GM19468 (cell line): ENCODE measurements at regions not wholly inside any gene's neighbourhood (a gene's known extent, or its start where the extent isn't known, plus 50 kb on each side); places are given as distances from the start of the nearest gene placed in this dataset.

Experiments used
- ATAC-seq: cut with Tn5 transposase; IDR thresholded peaks from one replicate; pipeline ENCODE4 v1.9.1; 2021; ENCODE audit warnings: mild to moderate bottlenecking, moderate library complexity, moderate number of reproducible peaks; ENCODE audit not compliant: unreplicated experiment; ENCODE audit errors: extremely low read depth

GRCh38 chr2:2547911-2548310, 216.8 kb upstream of the MYT1L start:
- no peak for ATAC-seq

DNA sequence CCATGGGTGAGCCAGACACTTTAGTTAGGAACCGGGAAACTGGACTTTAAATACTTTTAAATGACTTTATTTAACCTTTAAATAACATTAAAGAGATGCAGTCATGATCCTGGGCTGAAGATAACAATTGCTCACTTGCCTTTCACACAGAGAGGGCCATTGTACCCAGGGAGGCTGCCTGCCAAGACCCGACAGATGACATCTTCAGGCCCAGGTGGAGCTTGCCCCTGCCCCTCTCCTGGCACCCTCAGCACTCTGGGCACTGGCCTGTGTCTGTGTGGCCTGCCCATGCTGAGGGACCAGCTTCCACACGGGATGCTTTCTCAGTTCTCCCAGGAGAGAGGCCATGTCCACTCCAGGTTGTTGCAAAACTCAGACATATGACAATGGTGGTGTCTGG, 216.4 kb upstream of the MYT1L start:
- no peak for ATAC-seq

DNA sequence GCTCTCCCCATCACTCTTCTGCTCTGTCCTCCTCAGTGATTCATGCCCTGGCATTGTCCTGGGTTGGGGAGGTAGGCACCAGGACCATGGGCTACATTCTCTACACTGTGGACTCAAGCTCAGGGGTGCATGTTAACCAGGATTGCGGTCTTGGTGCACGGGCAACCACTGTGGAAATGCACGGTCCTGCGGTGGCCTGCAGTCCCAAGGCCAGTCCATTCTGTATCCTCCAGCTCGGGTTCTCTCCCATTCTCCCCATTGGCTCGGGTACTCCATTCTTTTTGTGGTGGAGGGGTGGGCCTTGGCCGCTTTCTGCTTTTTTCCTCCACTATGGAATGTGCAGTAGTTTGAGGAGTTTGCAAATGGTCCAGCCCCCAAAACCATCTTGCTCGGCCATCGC, 215.0 kb upstream of the MYT1L start:
- no peak for ATAC-seq

DNA sequence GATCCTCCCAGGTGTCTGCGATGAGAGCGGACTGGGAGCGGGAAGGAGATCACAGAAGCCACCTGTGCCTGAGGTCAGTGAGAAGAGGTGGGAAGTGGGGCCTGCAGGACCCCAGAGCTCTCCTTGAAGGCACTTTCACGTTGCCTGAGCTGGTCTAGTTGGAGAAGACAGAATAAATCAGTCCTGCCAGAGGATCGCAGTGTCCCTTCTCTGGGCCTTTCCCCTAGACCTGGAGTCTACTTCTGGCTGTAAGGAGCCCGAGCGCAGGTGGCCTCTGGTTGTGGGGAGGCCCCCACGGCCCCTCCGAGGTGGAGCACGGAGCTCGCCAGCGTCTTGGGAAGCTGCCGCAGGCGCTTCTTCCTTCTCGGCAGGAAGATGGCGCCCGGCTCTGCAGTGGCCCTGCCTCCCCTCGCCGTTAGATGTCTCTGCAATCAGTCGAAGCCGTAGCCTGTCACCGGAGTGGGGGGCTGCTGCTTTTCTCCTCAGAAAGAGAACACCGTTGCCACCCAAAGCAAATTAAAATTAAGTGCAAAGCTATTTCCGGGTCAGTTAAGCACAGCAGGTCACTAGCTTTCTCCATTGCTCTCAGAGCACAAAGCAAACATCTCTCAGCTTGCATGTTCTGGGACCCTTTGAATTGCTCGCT, 212.0 kb upstream of the MYT1L start:
- ATAC-seq, result no peak

DNA sequence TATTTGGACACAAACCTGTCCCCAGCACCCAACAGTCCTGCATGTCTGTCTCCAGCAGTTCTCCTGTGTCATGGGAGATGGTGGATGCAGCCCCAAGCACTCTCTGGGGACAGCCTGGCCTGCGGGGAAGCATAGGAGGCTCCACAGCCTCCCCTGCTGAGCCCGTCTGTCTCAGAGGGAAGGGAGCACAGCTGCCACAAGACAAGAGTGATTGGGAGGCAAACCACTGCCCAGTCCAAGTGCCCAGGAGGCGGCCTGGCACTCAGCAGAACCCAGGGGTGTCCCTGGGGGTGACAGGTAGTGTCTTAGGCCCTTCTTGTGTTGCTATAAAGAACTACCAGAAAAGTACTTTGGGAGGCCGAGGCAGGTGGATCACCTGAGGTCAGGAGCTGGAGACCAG, 211.2 kb upstream of the MYT1L start:
- ATAC-seq, result no peak

DNA sequence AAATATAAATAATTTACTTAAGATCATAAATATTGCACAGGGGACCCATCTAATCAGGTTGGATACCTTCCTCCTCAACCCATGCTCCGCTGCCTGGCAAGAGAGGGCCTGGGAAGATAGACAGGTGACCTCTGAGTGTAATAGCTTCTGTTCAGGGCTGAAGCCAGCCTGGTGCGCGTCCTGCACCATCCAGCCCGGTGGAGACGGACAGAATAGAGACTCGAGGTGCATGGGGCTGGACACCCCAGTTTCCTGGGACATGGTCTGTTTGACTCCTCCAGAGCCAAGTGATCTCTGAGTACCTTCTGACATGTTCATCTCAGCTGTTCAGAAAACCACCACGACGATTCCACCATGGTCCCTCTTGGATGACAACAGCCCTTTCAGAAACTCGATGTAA, 209.3 kb upstream of the MYT1L start:
- ATAC-seq, result no peak

DNA sequence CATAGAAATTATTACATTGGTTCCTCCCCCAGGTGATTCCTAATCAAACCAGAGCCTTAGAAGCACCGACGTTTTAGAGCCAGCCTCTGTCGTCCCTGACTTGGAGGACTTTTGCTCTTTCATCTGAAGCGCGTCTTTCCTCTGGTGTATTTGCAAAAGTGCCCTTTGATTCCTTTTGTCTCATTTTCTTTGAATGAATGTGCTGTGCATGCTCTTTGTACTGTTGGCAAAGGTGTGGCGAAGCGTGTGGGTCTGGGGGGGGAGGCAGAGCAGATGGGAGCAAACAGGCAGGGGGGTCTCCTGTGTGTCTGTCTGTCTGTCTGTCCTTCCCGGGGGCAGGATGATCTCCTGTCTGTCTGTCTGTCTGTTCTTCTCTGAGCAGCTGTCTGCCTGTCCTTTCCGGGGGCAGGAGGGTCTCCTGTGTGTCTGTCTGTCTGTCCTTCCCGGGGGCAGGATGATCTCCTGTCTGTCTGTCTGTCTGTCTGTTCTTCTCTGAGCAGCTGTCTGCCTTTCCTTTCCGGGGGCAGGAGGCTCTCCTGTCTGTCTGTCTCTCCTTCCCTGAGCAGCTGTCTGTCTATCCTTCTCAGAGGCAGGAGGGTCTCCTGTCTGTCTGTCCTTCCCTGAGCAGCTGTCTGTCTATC, 205.5 kb upstream of the MYT1L start:
- ATAC-seq, result no peak

- no peak for ATAC-seq
These were observed 199.3 kb upstream of the MYT1L start for GRCh38 chr2:2530334-2530733.

DNA sequence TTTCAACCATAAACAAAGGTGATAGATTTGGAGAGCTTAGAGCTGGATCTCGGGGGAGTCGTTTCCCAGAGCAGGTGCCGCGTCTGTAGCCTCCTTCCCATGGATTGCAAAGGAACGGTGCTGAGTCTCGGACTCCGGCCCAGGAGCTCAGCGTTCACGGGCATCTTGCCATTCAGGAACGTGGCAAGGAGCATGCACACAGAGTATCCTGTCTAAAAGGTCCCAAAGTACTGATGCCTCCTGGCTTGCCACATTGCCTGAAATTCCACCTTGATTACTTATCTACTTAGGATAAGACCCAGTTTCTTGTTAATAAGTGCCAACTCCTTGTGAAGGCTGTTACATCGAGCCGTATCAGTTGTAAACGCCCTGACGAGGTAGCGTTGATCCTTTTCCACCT, 197.8 kb upstream of the MYT1L start:
- no peak for ATAC-seq

DNA sequence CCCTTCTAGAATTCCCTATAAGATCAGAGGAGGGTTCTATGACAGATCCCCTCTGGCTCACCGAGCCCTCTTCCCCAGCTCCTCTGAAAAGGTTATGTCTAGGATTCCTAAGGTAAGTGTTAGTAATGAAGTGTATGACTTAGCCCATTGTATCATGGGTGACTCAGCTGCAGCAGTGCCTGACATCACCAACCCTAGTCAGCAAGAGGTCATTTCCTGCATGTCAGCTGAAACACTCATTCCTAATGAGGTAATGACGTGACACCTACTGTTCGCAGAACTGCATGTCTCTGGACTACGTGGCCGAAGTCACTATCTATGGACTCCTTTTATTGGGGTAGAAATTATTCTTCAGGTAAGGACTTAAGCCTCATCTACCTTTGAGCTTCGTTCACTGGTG, 196.1 kb upstream of the MYT1L start:
- no peak for ATAC-seq

GRCh38 chr2:2524348-2524941, 193.4 kb upstream of the MYT1L start:
- no peak for ATAC-seq

- ATAC-seq, result no peak
These were observed 192.6 kb upstream of the MYT1L start for GRCh38 chr2:2523461-2524347.

DNA sequence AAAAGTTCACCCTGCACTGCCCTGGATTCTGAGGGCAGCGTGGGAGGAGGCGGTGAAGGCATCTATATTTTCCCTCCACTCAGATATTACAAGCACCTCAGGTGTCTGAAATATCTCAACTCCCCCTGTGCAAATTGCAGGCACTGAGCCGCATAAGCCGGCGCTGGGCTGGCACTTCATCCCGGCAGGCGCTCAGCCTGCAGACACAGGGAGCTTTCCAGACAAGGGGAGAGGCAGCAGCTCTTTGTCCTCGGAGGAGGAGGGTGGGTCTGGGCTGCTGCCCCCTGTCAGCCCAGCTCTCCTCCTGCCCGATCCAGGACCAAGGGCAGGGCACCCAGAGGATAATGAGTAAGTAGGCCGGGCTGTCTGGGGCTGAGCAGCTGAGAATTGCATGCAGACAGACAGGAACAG, 189.3 kb upstream of the MYT1L start:
- ATAC-seq, result no peak

DNA sequence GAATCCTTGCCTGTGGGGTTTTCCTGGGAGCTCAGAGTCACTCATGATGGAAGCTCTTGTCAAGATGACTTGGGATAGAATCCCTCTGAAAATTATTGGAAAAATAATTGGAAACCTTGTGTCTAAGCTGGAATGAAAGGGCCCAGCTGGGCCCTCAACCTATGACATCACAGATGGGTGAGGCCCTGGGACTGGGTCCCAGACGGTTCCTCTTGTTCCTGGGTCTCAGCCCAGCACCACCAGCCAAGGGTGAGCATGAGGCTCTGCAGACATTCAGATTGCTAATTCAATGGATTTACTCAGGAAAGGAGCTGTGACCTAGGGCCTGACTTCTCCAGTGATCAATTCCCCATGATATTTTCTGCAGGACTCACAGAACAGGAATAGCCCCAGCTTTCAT, 188.3 kb upstream of the MYT1L start:
- ATAC-seq, result no peak

GRCh38 chr2:2517399-2517798, 186.3 kb upstream of the MYT1L start:
- no peak for ATAC-seq

GRCh38 chr2:2516386-2516785, 185.3 kb upstream of the MYT1L start:
- ATAC-seq, result no peak

DNA sequence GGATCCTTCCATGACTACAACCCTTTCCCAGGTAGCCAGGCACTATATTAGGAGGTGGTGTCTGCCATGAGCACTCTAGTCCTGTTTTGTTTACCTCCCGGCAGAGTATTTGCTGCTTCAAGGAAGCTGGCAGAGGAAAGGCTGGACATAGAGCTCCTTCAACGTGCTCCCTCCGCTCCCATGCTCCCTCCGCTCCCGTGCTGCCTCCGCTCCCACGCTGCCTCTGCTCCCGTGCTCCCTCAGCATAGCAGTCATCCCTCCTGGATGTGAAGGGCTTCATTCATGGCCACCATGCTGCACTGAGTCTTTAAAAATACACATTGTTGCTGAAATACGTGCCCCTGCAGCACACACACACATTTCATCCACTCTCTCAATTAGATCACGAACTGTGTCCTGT, 181.9 kb upstream of the MYT1L start:
- ATAC-seq, result no peak

- ATAC-seq, result no peak
These were observed 176.4 kb upstream of the MYT1L start for GRCh38 chr2:2507417-2507997.

GRCh38 chr2:2506536-2506935, 175.5 kb upstream of the MYT1L start:
- no peak for ATAC-seq

- no peak for ATAC-seq
These were observed 174.5 kb upstream of the MYT1L start for GRCh38 chr2:2505604-2506003.
